ENCODE measurements at regions not wholly inside any gene's neighbourhood (a gene's known extent, or its start where the extent isn't known, plus 50 kb on each side); places are given as distances from the start of the nearest gene placed in this dataset.

DNA sequence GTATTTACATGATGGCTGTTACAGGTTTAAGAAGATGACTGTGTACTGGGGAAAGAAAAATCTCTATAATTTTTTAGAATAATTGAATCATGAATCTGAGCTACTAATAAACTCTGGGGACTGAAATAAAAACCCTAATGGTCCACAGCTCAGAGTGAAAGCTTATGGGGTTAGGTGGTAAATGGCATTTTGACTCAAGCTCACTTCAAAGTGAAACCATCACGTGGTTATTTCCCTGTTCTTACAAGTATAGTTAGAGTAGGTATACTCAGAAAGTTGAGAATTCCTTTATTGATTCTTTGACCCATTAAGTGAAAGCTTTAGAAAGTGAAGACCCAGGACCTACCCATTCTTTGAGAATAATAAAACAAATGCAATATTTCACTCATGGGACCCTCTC, 626.2 kb upstream of the SETBP1 start:
- ChIA-PET RAD21 (ENCODE audit: low non-redundant PET in 1 of 2, low total read pairs in 2 of 2, uncharacterized antibody in 2 of 2, unreplicated experiment in 2 of 2) (no interaction called here), POLR2A (no interaction called here), CTCF (no interaction called here)
- Histone ChIP-seq H3K4me3 (replicated peaks in 1 of 2; ENCODE audit: low read depth in 1 of 2, low read length in 2 of 2) (no peak overlapping the region), H3K79me2 (ENCODE audit: insufficient read depth, low read length) (no peaks in the 10 kb centered on the region), H3K9me3 (ENCODE audit: control insufficient read depth in 1 of 2, insufficient read depth in 1 of 2, low read depth in 1 of 2, low read length in 2 of 2) (peaks cover 11 to 34% of the 10 kb centered on the region in 2 experiments; a peak in 2 of 4 replicates), H3K4me2 (ENCODE audit: low read length) (no peak overlapping the region), H3K4me1 (ENCODE audit: control insufficient read depth in 1 of 2, insufficient read depth in 2 of 2, low read length in 2 of 2) (no peaks in the 10 kb centered on the region), H2AFZ (ENCODE audit: low read depth, low read length, poor library complexity, severe bottlenecking) (no peak overlapping the region), H3K27ac (ENCODE audit: low read depth, low read length) (no peak overlapping the region), H3K9ac (ENCODE audit: low read length) (no peak overlapping the region), H3K36me3 (ENCODE audit: control insufficient read depth in 1 of 2, insufficient read depth in 2 of 2, low read length in 2 of 2) (no peaks in the 10 kb centered on the region), H3K27me3 (ENCODE audit: insufficient read depth, low read length) (no peaks in the 10 kb centered on the region), H4K20me1 (ENCODE audit: insufficient read depth) (no peaks in the 10 kb centered on the region), H3K9me2 (ENCODE audit: insufficient read depth) (no peaks in the 10 kb centered on the region)
- DNase-seq (ENCODE audit: low read depth, low spot score) (no peak), ATAC-seq (no peak)
- TF ChIP-seq SRF (IDR thresholded peaks at IDR 0.05; ENCODE audit: low read depth) = no peak
- TF ChIP-seq EGR1 (IDR thresholded peaks at IDR 0.05; ENCODE audit: low read depth) = no peak
- TF ChIP-seq TCF7L2 (IDR thresholded peaks at IDR 0.05; ENCODE audit: borderline replicate concordance, extremely low read depth, insufficient read depth, insufficient read length) = no peak
- TF ChIP-seq, protein P1, sequence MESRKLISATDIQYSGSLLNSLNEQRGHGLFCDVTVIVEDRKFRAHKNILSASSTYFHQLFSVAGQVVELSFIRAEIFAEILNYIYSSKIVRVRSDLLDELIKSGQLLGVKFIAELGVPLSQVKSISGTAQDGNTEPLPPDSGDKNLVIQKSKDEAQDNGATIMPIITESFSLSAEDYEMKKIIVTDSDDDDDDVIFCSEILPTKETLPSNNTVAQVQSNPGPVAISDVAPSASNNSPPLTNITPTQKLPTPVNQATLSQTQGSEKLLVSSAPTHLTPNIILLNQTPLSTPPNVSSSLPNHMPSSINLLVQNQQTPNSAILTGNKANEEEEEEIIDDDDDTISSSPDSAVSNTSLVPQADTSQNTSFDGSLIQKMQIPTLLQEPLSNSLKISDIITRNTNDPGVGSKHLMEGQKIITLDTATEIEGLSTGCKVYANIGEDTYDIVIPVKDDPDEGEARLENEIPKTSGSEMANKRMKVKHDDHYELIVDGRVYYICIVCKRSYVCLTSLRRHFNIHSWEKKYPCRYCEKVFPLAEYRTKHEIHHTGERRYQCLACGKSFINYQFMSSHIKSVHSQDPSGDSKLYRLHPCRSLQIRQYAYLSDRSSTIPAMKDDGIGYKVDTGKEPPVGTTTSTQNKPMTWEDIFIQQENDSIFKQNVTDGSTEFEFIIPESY (IDR thresholded peaks at IDR 0.05; ENCODE audit: extremely low read depth, insufficient replicate concordance, low read length) = no peak
- TF ChIP-seq, protein P2, sequence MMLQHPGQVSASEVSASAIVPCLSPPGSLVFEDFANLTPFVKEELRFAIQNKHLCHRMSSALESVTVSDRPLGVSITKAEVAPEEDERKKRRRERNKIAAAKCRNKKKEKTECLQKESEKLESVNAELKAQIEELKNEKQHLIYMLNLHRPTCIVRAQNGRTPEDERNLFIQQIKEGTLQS (IDR thresholded peaks at IDR 0.05) = no peak
- TF ChIP-seq YY1 (IDR thresholded peaks at IDR 0.05; ENCODE audit: extremely low read depth, insufficient replicate concordance, low read depth, low read length) = no peak
- intact Hi-C loops (cut with micrococcal nuclease) = no loop called here
- BruUV-seq (replicated peaks) = no TSS peak

DNA sequence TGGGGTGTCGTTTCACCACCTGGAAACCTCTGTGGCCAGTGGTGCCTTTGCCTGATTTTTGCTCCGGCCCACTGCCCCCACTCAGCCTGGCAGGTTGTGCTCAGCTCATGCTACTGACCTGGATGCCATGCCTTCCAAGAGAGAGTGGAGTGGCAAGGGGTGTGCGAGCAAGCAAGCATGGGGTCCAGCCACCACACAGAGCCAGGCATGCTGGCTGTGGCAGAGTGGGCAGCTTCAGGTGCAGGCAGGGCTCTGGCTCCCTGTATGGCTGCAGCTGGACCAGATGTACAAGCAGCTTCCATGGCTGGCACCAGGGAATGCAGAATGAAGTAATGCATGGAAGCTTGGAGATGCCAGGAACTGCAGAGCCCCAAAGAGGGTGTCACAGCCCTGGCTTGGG, 620.5 kb upstream of the SETBP1 start:
- H3K36me3 ChIP-seq (ENCODE audit: control insufficient read depth in 1 of 2, insufficient read depth in 2 of 2, low read length in 2 of 2) = no peaks in the 10 kb centered on the region
- no peak overlapping the region for H3K27ac ChIP-seq (ENCODE audit: low read depth, low read length)
- intact Hi-C loops (cut with micrococcal nuclease) = no loop called here
- H3K4me3 ChIP-seq (replicated peaks in 1 of 2; ENCODE audit: low read depth in 1 of 2, low read length in 2 of 2) = no peak overlapping the region
- BruUV-seq (replicated peaks) = no TSS peak
- H3K4me1 ChIP-seq (ENCODE audit: control insufficient read depth in 1 of 2, insufficient read depth in 2 of 2, low read length in 2 of 2) = no peaks in the 10 kb centered on the region
- TF ChIP-seq POLR2AphosphoS5 (IDR thresholded peaks at IDR 0.05; ENCODE audit: low read depth, low read length) = no peak
- no peak for TF ChIP-seq CBX3 (IDR thresholded peaks at IDR 0.05; ENCODE audit: low read depth)
- no peak for TF ChIP-seq FOSL1 (IDR thresholded peaks at IDR 0.05; ENCODE audit: low read depth)
- no peak for TF ChIP-seq SP1 (IDR thresholded peaks at IDR 0.05; ENCODE audit: low read depth)
- TF ChIP-seq JUND (IDR thresholded peaks at IDR 0.05) = no peak
- no peak for TF ChIP-seq EZH2 (IDR thresholded peaks at IDR 0.05)
- TF ChIP-seq RAD21 (IDR thresholded peaks at IDR 0.05; ENCODE audit: low read depth) = no peak
- no peaks in the 10 kb centered on the region for H3K27me3 ChIP-seq (ENCODE audit: insufficient read depth, low read length)
- CTCF ChIA-PET = no interaction called here
- RAD21 ChIA-PET (ENCODE audit: low non-redundant PET in 1 of 2, low total read pairs in 2 of 2, uncharacterized antibody in 2 of 2, unreplicated experiment in 2 of 2) = no interaction called here
- H3K9me2 ChIP-seq (ENCODE audit: insufficient read depth) = no peaks in the 10 kb centered on the region
- peaks cover 16 to 28% of the 10 kb centered on the region in 2 experiments; a peak in 2 of 4 replicates for H3K9me3 ChIP-seq (ENCODE audit: control insufficient read depth in 1 of 2, insufficient read depth in 1 of 2, low read depth in 1 of 2, low read length in 2 of 2)
- H3K79me2 ChIP-seq (ENCODE audit: insufficient read depth, low read length) = no peaks in the 10 kb centered on the region
- ATAC-seq (no peak), DNase-seq (ENCODE audit: low read depth, low spot score) (no peak)
- H4K20me1 ChIP-seq (ENCODE audit: insufficient read depth) = no peaks in the 10 kb centered on the region; the same call in 1 of the 2 replicates
- H3K9ac ChIP-seq (ENCODE audit: low read length) = no peak overlapping the region
- H3K4me2 ChIP-seq (ENCODE audit: low read length) = no peak overlapping the region
- H2AFZ ChIP-seq (ENCODE audit: low read depth, low read length, poor library complexity, severe bottlenecking) = no peak overlapping the region
- POLR2A ChIA-PET = no interaction called here

Data from HCT116 (cell line).